Rectal smooth muscle tissue (tissue), 1 donor: ENCODE measurements at regions not wholly inside any gene's neighbourhood (a gene's known extent, or its start where the extent isn't known, plus 50 kb on each side); places are given as distances from the start of the nearest gene placed in this dataset.
"Not testable (repeated sequence)": the region's sequence is repeated elsewhere in the genome, so short reads cannot be mapped to it uniquely, and the experiment has no call there.

ENCODE experiments used
- H3K27ac ChIP-seq: one replicate; pipeline ENCODE4 v1.7.0; 2013; ENCODE audit warnings: low read depth, low read length, inconsistent platforms
- H3K27me3 ChIP-seq: one replicate; pipeline ENCODE4 v1.7.0; 2013; ENCODE audit warnings: low read length; ENCODE audit not compliant: control insufficient read depth, insufficient read depth
- H3K36me3 ChIP-seq: one replicate; pipeline ENCODE4 v1.7.0; 2013; ENCODE audit warnings: low read length; ENCODE audit not compliant: control insufficient read depth, insufficient read depth
- H3K4me1 ChIP-seq: one replicate; pipeline ENCODE4 v1.7.0; 2013; ENCODE audit warnings: low read length; ENCODE audit not compliant: control insufficient read depth, insufficient read depth
- H3K4me3 ChIP-seq: one replicate; pipeline ENCODE4 v1.7.0; 2013; ENCODE audit warnings: low read length
- H3K9ac ChIP-seq: one replicate; pipeline ENCODE4 v1.7.0; 2013; ENCODE audit warnings: low read length

- not testable (repeated sequence) for H3K4me1 ChIP-seq, H3K9ac ChIP-seq, H3K27me3 ChIP-seq, H3K27ac ChIP-seq, H3K4me3 ChIP-seq, H3K36me3 ChIP-seq
These were observed 62.8 kb downstream of the RPS24 start for GRCh38 chr10:78096486-78096885.

- not testable (repeated sequence) for H3K9ac ChIP-seq, H3K27me3 ChIP-seq, H3K27ac ChIP-seq, H3K36me3 ChIP-seq, H3K4me3 ChIP-seq, H3K4me1 ChIP-seq
These were observed 68.9 kb downstream of the RPS24 start for GRCh38 chr10:78102593-78102992.

- no peaks in the 10 kb centered on the region for H3K4me1 ChIP-seq
- no peak overlapping the region for H3K9ac ChIP-seq
- H3K4me3 ChIP-seq: no peak overlapping the region
- H3K27me3 ChIP-seq: no peaks in the 10 kb centered on the region
- H3K27ac ChIP-seq: no peak overlapping the region
- no peaks in the 10 kb centered on the region for H3K36me3 ChIP-seq
These were observed 75.5 kb downstream of the RPS24 start for GRCh38 chr10:78109210-78109609.

- Histone ChIP-seq H3K27ac (no peak overlapping the region), H3K27me3 (no peaks in the 10 kb centered on the region), H3K4me3 (no peak overlapping the region), H3K4me1 (no peaks in the 10 kb centered on the region), H3K9ac (no peak overlapping the region), H3K36me3 (no peaks in the 10 kb centered on the region)
These were observed 81.6 kb downstream of the RPS24 start for GRCh38 chr10:78115135-78115853.

- Histone ChIP-seq H3K4me3 (no peak overlapping the region), H3K36me3 (no peaks in the 10 kb centered on the region), H3K27ac (no peak overlapping the region)
These were observed 82.7 kb downstream of the RPS24 start for GRCh38 chr10:78116361-78116760.

GRCh38 chr10:78118591-78118990, 84.9 kb downstream of the RPS24 start:
- H3K27ac ChIP-seq: no peak overlapping the region
- H3K9ac ChIP-seq: no peak overlapping the region
- no peaks in the 10 kb centered on the region for H3K36me3 ChIP-seq

More at GRCh38 chr10:78116361-78116760, 82.7 kb downstream of the RPS24 start:
- H3K27me3 ChIP-seq: no peaks in the 10 kb centered on the region
- no peaks in the 10 kb centered on the region for H3K4me1 ChIP-seq
- no peak overlapping the region for H3K9ac ChIP-seq

GRCh38 chr10:78121801-78122200, 88.1 kb downstream of the RPS24 start:
- Histone ChIP-seq H3K4me3 (no peak overlapping the region), H3K27me3 (no peaks in the 10 kb centered on the region), H3K9ac (no peak overlapping the region), H3K27ac (no peak overlapping the region), H3K4me1 (no peaks in the 10 kb centered on the region), H3K36me3 (no peaks in the 10 kb centered on the region)

More at GRCh38 chr10:78118591-78118990, 84.9 kb downstream of the RPS24 start:
- Histone ChIP-seq H3K4me1 (no peaks in the 10 kb centered on the region), H3K27me3 (no peaks in the 10 kb centered on the region), H3K4me3 (no peak overlapping the region)

- Histone ChIP-seq H3K9ac (no peak overlapping the region), H3K36me3 (no peaks in the 10 kb centered on the region), H3K27me3 (no peaks in the 10 kb centered on the region), H3K4me1 (no peaks in the 10 kb centered on the region), H3K27ac (no peak overlapping the region), H3K4me3 (no peak overlapping the region)
These were observed 90.5 kb downstream of the RPS24 start for GRCh38 chr10:78124167-78124566.

- no peak overlapping the region for H3K27ac ChIP-seq
- no peaks in the 10 kb centered on the region for H3K27me3 ChIP-seq
- H3K4me1 ChIP-seq: no peaks in the 10 kb centered on the region
- H3K36me3 ChIP-seq: no peaks in the 10 kb centered on the region
- H3K9ac ChIP-seq: no peak overlapping the region
- H3K4me3 ChIP-seq: no peak overlapping the region
These were observed 95.5 kb downstream of the RPS24 start for GRCh38 chr10:78129211-78129610.

- H3K4me3 ChIP-seq: no peak overlapping the region
- no peaks in the 10 kb centered on the region for H3K36me3 ChIP-seq
- no peak overlapping the region for H3K9ac ChIP-seq
- no peak overlapping the region for H3K27ac ChIP-seq
- H3K27me3 ChIP-seq: no peaks in the 10 kb centered on the region
- H3K4me1 ChIP-seq: no peaks in the 10 kb centered on the region
These were observed 97.5 kb downstream of the RPS24 start for GRCh38 chr10:78130966-78131710.

- Histone ChIP-seq H3K4me3 (no peak overlapping the region), H3K4me1 (no peaks in the 10 kb centered on the region), H3K9ac (no peak overlapping the region), H3K27ac (no peak overlapping the region), H3K27me3 (no peaks in the 10 kb centered on the region), H3K36me3 (no peaks in the 10 kb centered on the region)
These were observed 101.2 kb downstream of the RPS24 start for GRCh38 chr10:78134773-78135306.

GRCh38 chr10:78137147-78137546, 103.5 kb downstream of the RPS24 start:
- Histone ChIP-seq H3K27ac (no peak overlapping the region), H3K36me3 (no peaks in the 10 kb centered on the region), H3K4me1 (no peaks in the 10 kb centered on the region), H3K9ac (no peak overlapping the region), H3K27me3 (no peaks in the 10 kb centered on the region), H3K4me3 (no peak overlapping the region)
